ENCODE measurements at regions not wholly inside any gene's neighbourhood (a gene's known extent, or its start where the extent isn't known, plus 50 kb on each side); places are given as distances from the start of the nearest gene placed in this dataset.

- Histone ChIP-seq H2AFZ (ENCODE audit: low read length) (no peak overlapping the region), H2AK5ac (ENCODE audit: insufficient read length, low read length) (no peak overlapping the region), H3K27ac (ENCODE audit: insufficient read length, low read depth, low read length) (no peak overlapping the region), H2BK12ac (ENCODE audit: insufficient read length, low read depth, low read length) (no peak overlapping the region), H3K4me1 (ENCODE audit: insufficient read depth, low read length) (no peaks in the 10 kb centered on the region), H3K79me1 (ENCODE audit: insufficient read depth, low read depth, low read length, poor library complexity, severe bottlenecking) (no peaks in the 10 kb centered on the region), H2BK5ac (ENCODE audit: insufficient read length, low read length) (no peak overlapping the region), H3K9me3 (ENCODE audit: control insufficient read depth, low read depth, low read length) (no peaks in the 10 kb centered on the region), H4K8ac (replicated peaks; ENCODE audit: insufficient read length, low read depth, low read length) (no peak overlapping the region), H3K4ac (ENCODE audit: low read depth, low read length) (no peak overlapping the region), H3K23ac (ENCODE audit: insufficient read length, low read depth, low read length) (no peak overlapping the region), H4K20me1 (ENCODE audit: control insufficient read depth, insufficient read depth, insufficient read length) (no peaks in the 10 kb centered on the region), H3T11ph (ENCODE audit: low read length) (no peak overlapping the region), H2BK120ac (ENCODE audit: low read depth, low read length, poor library complexity, severe bottlenecking) (no peak overlapping the region), H4K5ac (ENCODE audit: insufficient read length, low read depth, low read length) (no peak overlapping the region), H3K27me3 (ENCODE audit: insufficient read depth, low read length) (no peaks in the 10 kb centered on the region), H2BK15ac (ENCODE audit: low read depth, low read length) (no peak overlapping the region), H3K9ac (ENCODE audit: extremely low read depth, insufficient read length, low read length) (no peak overlapping the region), H2BK20ac (ENCODE audit: low read depth, low read length, poor library complexity, severe bottlenecking) (no peak overlapping the region), H3K23me2 (ENCODE audit: insufficient read length, low read depth, low read length, poor library complexity, severe bottlenecking) (no peaks in the 10 kb centered on the region), H4K91ac (ENCODE audit: insufficient read length, low read depth, low read length) (no peak overlapping the region), H3K79me2 (ENCODE audit: insufficient read depth, low read length) (no peaks in the 10 kb centered on the region), H3K18ac (ENCODE audit: insufficient read length, low read depth, low read length) (no peak overlapping the region), H3K4me2 (ENCODE audit: insufficient read depth, insufficient read length, low read length) (no peak overlapping the region), H3K14ac (ENCODE audit: insufficient read depth, low read length) (no peak overlapping the region), H3K56ac (ENCODE audit: insufficient read length, low read depth, low read length) (no peak overlapping the region)
- TF ChIP-seq CTCF (conservative IDR thresholded peaks at IDR 0.05): no peak
- Mint-ChIP-seq H3K27ac (no peak overlapping the region; a peak in 1 of 7 replicates), H3K4me3 (no peak overlapping the region), H3K9me3 (no peaks in the 10 kb centered on the region), H3K36me3 (ENCODE audit: insufficient read depth in 1 of 3, low read depth in 3 of 3) (no peaks in the 10 kb centered on the region), H3K4me1 (peaks cover 6 to 10% of the 10 kb centered on the region in 2 experiments), H3K27me3 (ENCODE audit: low read depth) (peaks cover 3% of the 10 kb centered on the region)
- no CpG with 5 or more reads among the region's 5 CpGs for whole genome bisulfite sequencing (ENCODE audit: extremely low coverage, insufficient read length, low lambda C conversion rate)
- no peak for DNase-seq
Observed at GRCh38 chr6:111971866-111972532, 81.9 kb upstream of the CCN6 start.

All from H9 (cell line).